G401.6 (cell line): ENCODE measurements at regions not wholly inside any gene's neighbourhood (a gene's known extent, or its start where the extent isn't known, plus 50 kb on each side); places are given as distances from the start of the nearest gene placed in this dataset.

Experiments used
- FAIRE-seq: peaks from 2 replicates; lab custom pipeline; 2012; peaks lifted over from hg19 to GRCh38; lab: Jason Lieb, UNC

DNA sequence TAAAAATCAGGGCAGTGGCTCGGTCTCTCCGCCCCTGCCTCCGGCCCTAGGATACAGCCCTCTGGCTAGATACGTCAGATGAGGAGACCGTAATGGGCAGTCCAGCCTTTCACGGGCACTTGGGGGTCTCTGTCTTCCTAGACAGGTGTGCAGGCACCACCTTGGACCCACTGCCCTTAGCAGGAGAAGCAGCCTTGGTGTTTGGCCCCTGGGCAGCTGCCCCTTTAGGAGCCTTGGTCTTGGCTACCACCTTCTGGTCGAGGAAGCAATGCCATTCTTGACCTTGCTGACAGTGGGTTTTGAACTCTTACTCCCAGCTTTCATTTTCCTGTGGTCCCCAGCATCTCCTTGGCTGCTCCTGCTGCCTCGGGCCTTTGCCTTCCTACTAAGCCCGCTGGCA is 149.7 kb upstream of the FRMD4B start:
- no peak for FAIRE-seq

DNA sequence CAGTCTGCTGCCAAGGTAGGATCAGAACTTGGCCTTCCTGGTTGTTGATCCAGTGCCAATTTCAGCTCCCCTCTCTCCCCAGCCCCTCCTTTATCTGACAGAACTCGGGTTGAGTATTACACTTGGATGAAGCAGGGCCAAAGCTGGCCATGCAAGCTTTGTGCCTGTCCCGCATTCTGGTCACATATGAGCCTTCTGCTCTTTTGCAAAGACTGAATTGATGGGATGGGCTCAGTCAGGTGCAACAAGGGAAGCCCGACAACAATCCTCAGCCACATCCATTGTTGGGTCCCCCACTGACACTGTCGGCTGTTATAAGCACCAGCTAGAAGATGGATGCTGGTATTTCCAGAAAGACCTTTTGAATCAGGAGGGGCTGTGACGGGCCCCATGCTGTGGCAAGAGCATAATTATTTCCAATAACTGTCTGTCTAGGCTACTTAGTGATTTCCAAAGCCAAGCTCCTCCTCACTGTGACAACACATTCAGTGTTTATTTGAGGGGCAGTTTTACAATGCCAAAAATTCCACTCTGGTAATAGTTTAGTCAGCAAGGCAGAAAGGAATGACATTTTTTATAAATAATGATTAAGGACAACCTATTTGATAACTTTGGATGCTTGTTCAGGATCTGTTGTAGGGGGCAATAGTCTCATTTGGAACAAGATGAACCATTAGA is 146.8 kb upstream of the FRMD4B start:
- no peak for FAIRE-seq

GRCh38 chr3:69531576-69532546 is 146.0 kb upstream of the FRMD4B start:
- no peak for FAIRE-seq

DNA sequence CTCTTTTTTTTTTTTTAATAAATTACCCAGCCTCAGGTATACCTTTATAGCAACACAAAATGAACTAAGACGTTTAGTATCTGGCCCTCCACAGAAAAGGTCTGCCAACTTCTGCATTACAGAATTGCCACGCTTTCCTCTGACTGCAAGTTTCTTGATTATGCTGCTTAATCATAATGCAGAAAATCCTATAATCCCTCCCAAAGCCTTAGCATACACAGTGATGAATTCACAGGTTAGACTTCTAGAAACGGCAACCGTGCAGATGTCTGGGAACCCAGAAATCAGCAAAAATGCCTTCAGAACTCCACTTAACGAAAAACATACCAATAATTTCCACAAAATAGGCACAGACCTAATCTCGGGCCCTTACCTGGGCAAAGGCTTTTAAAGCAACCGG is 144.7 kb upstream of the FRMD4B start:
- no peak for FAIRE-seq

- FAIRE-seq, result no peak
These were observed 141.6 kb upstream of the FRMD4B start for GRCh38 chr3:69527498-69527897.

DNA sequence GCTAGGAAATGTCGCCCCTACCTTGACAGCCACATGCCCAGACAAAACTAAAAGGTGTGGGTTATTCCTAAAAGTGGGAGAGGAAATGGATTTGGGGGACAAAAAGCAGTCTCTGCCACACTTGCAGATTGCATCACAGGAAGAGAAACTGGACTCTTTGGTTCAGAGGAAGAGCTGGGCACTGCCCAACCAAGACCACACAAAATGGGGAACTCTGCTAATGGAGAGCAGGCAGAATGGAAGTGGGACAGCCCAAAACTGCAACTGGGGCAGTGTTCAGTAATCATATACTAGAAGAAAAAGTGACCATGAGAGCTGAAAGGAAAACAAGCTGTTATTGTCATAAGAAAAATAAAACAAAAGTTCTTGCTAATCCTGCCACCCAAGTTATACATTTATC is 138.9 kb upstream of the FRMD4B start:
- no peak for FAIRE-seq

- FAIRE-seq, result no peak
These were observed 135.4 kb upstream of the FRMD4B start for GRCh38 chr3:69521286-69521685.

DNA sequence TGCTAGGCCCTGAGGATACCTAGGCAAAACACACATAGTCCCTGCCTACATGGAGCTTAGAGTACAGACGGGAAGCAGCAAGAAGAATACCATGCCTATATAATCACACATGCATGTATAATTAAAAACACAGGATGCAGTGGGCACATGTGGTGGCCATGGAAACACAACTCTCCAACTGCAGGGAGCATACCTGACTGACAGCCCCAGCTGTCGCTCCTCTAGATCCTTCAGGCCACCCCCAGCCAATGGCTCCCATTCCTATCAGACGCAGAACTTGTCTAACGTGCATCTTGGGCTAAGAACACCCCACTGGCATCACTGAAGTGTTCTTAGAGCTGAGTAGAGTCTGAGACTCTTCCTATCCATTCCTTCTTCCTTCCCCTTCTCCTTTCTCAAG is 125.5 kb upstream of the FRMD4B start:
- no peak for FAIRE-seq

GRCh38 chr3:69510481-69511030 is 124.7 kb upstream of the FRMD4B start:
- FAIRE-seq, result no peak

DNA sequence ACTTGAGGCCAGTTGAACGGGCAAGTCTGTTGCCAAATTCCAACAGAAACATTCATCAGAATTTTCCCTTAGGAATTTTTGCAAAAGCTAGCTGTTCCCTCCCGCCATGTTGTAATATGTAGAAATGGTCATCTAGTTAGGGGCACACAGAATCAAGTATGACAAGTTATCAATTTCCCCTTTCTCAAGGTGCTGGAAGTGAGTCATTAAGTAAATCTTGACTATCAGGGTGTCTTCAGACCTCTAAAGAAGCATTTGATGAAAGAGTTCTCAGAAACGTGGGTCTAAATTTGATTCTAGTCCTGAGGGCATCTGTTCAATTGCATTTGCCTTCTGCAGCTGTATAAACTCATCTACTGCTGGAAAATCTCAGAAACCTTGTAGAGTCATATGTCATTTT is 123.4 kb upstream of the FRMD4B start:
- no peak for FAIRE-seq

GRCh38 chr3:69505770-69506407 is 120.0 kb upstream of the FRMD4B start:
- FAIRE-seq, result no peak

DNA sequence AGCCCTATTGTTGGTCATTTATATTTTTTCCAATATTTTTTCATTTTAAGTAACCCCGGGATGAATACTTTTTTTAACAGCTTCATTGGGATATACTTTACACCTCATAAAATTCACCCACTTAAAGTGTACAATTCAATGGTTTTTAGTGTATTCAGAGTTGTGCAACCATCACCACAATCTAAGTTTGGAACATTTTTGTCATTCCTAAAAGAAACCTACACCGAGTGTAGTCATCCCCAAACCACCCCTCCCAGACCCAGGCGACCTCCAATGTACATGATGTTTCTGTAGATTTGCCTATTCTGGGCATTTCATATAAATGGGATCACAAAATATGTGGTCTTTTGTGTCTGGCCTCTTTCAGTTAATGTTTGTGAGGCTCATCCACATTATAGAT is 118.3 kb upstream of the FRMD4B start:
- no peak for FAIRE-seq

- FAIRE-seq, result no peak
These were observed 114.7 kb upstream of the FRMD4B start for GRCh38 chr3:69500604-69501003.

DNA sequence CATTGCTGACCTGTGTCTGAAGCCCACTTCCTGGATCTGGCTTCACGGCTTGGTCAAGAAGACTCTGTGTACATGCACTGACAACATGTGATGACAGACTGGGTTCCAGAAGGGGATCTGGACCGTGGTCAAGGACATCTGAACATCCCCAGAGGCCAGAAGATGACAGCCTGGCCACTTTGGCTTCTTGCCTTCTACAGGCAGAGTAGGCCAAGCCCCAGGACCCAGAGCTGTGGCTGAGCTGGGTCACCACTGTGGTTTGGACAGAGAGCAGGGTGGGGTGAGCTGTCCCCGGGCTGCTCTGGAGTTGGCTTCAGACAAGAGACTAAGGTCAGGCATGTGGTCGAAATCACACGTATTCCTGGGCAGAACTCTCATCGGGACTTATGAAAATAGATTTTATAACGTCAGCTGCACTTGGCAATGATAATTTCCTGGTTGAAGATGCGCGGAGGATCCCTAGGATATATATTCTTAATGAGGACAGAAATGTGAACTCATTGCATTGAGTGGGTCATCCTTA is 114.1 kb upstream of the FRMD4B start:
- FAIRE-seq, result no peak

DNA sequence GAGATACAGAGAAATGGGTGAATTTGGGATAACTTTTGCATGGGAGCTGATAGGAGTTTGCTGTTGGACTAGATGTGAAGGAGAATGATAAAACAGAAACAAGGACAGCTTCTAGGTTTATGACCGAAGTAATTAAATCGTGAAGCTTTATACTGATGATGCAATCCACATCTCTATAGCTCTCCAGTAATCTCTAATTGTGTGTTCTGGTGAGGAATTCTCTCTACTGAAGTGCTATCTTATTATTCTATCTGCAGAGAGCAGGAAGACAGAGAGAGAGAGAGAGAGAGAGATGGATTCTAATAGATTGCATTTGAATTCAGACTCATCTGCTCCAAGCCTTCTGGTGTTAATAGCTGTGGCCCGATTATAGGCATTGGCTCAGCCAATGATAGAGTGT is 113.5 kb upstream of the FRMD4B start:
- FAIRE-seq, result no peak

- no peak for FAIRE-seq
These were observed 111.0 kb upstream of the FRMD4B start for GRCh38 chr3:69496856-69497255.

GRCh38 chr3:69494185-69494584 is 108.3 kb upstream of the FRMD4B start:
- no peak for FAIRE-seq

DNA sequence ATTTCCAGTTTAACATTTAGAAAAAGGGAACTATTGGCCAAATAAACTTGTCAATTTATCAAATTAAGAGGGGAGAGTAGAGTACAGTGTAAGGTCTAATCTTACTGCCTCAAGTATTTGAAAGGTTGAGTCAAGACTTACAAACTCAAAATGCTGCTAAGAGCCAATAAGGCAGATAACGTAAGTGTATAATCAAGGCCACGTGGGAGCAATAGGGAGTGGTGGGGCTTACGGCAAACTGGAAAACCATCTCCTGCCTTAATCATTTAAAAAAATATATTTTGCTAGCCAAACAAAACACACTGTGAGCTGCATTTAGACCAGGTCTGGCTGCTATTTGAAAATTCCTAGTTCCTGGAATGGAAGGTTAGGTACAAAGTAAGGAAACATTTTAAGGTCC is 107.3 kb upstream of the FRMD4B start:
- no peak for FAIRE-seq

GRCh38 chr3:69491975-69492374 is 106.1 kb upstream of the FRMD4B start:
- no peak for FAIRE-seq

DNA sequence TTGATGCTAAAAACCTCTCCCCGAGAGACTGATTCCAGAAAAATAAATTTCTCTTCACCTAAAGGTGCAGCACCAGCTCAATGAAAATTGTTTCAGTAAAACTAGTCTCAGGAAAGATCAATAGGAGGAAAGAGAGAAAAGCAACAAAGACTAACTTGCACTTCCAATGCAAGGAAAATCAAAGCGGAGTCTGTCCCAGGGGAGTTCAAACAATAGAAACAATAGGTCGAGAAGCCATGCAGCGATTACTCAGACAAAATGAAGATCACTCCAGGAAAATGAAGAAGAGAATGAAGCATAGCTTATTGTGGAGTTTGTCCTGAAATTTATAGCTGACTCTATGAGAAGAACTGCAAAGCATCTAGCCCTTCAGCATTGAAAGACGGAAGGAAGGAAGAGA is 105.1 kb upstream of the FRMD4B start:
- FAIRE-seq, result no peak

- FAIRE-seq, result no peak
These were observed 104.3 kb upstream of the FRMD4B start for GRCh38 chr3:69490235-69490634.

DNA sequence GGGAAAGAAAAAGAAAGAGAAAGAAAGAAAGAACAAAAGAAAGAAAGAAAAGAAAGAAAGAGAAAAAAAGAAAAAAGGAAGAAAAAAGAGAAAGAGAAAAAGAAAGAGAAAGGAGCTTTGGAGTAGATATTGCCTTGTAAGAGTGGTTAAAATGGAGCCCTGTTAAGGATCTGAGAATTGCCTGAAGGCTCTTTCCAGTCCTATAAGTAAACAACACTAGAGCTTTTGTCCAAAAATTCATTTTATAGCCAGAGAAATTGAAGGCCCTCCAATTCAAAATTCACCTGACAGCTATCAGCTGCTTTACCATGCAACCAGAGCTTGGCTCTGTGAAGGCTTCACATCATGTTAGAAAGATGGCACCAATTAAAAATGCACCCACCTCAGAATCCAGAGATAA is 102.1 kb upstream of the FRMD4B start:
- FAIRE-seq, result no peak

- FAIRE-seq, result no peak
These were observed 99.6 kb upstream of the FRMD4B start for GRCh38 chr3:69485489-69485888.
